ENCODE measurements at regions not wholly inside any gene's neighbourhood (a gene's known extent, or its start where the extent isn't known, plus 50 kb on each side); places are given as distances from the start of the nearest gene placed in this dataset.

DNA sequence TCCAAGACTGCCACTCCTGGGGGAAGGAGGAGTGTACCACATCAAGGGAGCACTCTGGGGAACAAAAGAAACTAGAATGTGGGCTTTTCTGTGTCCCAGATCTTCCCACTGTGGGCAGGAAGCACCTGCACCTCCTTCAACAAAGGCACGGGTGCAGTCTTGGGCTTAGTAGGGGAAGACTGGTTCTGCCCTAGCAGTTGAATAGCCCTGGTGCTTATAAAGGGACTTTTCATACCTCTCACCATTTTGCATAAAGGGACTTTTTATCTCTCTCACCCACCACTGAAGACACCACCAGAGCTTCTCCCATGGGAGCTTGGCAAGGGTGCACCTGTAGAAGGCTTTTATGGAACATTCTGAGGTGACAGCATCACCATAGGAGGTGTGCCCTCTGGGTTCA is 65.8 kb upstream of the MS4A8 start (continued):
- TF ChIP-seq ARNTL (CRISPR knock-in tag; IDR thresholded peaks at IDR 0.05; ENCODE audit: borderline replicate concordance, low read depth), result no peak
- TF ChIP-seq ISL1 (CRISPR knock-in tag; IDR thresholded peaks at IDR 0.05), result no peak
- TF ChIP-seq GLIS3 (CRISPR knock-in tag; IDR thresholded peaks at IDR 0.05), result no peak

DNA sequence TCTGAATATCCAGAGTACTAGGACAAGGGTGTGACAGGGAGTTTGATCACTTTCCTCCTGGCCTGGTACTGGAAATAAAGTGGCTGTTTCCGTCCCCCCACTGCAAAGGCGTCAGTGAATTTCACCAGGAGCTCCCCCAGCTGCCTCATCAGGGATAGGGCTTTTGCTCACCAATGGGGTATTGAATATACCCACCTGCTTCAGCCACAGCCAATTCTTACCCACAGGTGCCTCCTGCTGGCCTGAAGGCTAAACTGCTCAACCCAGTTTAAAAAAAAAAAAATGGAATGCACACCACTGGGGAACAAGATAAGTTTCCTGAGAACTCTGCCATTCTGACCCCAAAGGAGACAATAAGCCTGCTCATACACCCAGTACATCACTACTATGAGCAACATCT is 65.3 kb upstream of the MS4A8 start:
- no peak for ATAC-seq

DNA sequence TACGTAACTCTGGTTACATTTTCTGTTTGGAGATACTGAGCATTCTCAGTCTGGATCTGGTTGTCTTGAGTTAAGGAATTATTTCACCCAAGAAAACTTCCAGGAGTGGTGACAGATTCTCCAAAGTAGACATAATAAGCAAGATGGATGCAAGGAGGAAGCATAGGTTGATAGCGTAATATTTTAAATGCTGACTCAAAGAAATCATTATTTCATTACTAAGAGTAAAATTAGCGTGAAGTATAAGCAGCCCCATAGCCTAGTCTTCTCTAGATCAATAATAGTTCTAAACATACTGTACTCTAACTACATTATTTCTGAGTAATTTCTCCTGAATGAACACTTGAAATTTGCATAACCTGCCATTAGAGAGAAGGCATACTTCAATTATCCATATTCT is 57.5 kb upstream of the MS4A8 start:
- ATAC-seq, result no peak
- no peak for TF ChIP-seq TCF4 (CRISPR knock-in tag; IDR thresholded peaks at IDR 0.05; ENCODE audit: borderline replicate concordance)
- TF ChIP-seq ZNF70 (CRISPR knock-in tag; IDR thresholded peaks at IDR 0.05), result no peak
- TF ChIP-seq, protein P1, sequence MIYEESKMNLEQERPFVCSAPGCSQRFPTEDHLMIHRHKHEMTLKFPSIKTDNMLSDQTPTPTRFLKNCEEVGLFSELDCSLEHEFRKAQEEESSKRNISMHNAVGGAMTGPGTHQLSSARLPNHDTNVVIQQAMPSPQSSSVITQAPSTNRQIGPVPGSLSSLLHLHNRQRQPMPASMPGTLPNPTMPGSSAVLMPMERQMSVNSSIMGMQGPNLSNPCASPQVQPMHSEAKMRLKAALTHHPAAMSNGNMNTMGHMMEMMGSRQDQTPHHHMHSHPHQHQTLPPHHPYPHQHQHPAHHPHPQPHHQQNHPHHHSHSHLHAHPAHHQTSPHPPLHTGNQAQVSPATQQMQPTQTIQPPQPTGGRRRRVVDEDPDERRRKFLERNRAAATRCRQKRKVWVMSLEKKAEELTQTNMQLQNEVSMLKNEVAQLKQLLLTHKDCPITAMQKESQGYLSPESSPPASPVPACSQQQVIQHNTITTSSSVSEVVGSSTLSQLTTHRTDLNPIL (CRISPR knock-in tag; IDR thresholded peaks at IDR 0.05; ENCODE audit: low read depth), result no peak
- TF ChIP-seq GLIS3 (CRISPR knock-in tag; IDR thresholded peaks at IDR 0.05), result no peak
- no peak for TF ChIP-seq ISL1 (CRISPR knock-in tag; IDR thresholded peaks at IDR 0.05)
- TF ChIP-seq CSDC2 (CRISPR knock-in tag; IDR thresholded peaks at IDR 0.05), result no peak
- no peak for TF ChIP-seq ZC3H10 (CRISPR knock-in tag; IDR thresholded peaks at IDR 0.05)
- TF ChIP-seq RARB (CRISPR knock-in tag; IDR thresholded peaks at IDR 0.05), result no peak
- TF ChIP-seq, protein P2, sequence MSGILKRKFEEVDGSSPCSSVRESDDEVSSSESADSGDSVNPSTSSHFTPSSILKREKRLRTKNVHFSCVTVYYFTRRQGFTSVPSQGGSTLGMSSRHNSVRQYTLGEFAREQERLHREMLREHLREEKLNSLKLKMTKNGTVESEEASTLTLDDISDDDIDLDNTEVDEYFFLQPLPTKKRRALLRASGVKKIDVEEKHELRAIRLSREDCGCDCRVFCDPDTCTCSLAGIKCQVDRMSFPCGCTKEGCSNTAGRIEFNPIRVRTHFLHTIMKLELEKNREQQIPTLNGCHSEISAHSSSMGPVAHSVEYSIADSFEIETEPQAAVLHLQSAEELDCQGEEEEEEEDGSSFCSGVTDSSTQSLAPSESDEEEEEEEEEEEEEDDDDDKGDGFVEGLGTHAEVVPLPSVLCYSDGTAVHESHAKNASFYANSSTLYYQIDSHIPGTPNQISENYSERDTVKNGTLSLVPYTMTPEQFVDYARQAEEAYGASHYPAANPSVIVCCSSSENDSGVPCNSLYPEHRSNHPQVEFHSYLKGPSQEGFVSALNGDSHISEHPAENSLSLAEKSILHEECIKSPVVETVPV (CRISPR knock-in tag; IDR thresholded peaks at IDR 0.05), result no peak
- no peak for TF ChIP-seq TOX (CRISPR knock-in tag; IDR thresholded peaks at IDR 0.05; ENCODE audit: borderline replicate concordance)
- no peak for TF ChIP-seq PPARA (CRISPR knock-in tag; IDR thresholded peaks at IDR 0.05; ENCODE audit: borderline replicate concordance)
- TF ChIP-seq BACH2 (CRISPR knock-in tag; IDR thresholded peaks at IDR 0.05; ENCODE audit: borderline replicate concordance), result no peak
- TF ChIP-seq ZFP30 (CRISPR knock-in tag; IDR thresholded peaks at IDR 0.05), result no peak
- TF ChIP-seq, protein P3, sequence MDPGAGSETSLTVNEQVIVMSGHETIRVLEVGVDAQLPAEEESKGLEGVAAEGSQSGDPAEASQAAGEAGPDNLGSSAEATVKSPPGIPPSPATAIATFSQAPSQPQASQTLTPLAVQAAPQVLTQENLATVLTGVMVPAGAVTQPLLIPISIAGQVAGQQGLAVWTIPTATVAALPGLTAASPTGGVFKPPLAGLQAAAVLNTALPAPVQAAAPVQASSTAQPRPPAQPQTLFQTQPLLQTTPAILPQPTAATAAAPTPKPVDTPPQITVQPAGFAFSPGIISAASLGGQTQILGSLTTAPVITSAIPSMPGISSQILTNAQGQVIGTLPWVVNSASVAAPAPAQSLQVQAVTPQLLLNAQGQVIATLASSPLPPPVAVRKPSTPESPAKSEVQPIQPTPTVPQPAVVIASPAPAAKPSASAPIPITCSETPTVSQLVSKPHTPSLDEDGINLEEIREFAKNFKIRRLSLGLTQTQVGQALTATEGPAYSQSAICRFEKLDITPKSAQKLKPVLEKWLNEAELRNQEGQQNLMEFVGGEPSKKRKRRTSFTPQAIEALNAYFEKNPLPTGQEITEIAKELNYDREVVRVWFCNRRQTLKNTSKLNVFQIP (CRISPR knock-in tag; IDR thresholded peaks at IDR 0.05; ENCODE audit: borderline replicate concordance, low read depth), result no peak
- TF ChIP-seq ARNTL (CRISPR knock-in tag; IDR thresholded peaks at IDR 0.05; ENCODE audit: borderline replicate concordance, low read depth), result no peak
- TF ChIP-seq, protein P4, sequence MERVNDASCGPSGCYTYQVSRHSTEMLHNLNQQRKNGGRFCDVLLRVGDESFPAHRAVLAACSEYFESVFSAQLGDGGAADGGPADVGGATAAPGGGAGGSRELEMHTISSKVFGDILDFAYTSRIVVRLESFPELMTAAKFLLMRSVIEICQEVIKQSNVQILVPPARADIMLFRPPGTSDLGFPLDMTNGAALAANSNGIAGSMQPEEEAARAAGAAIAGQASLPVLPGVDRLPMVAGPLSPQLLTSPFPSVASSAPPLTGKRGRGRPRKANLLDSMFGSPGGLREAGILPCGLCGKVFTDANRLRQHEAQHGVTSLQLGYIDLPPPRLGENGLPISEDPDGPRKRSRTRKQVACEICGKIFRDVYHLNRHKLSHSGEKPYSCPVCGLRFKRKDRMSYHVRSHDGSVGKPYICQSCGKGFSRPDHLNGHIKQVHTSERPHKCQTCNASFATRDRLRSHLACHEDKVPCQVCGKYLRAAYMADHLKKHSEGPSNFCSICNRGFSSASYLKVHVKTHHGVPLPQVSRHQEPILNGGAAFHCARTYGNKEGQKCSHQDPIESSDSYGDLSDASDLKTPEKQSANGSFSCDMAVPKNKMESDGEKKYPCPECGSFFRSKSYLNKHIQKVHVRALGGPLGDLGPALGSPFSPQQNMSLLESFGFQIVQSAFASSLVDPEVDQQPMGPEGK (CRISPR knock-in tag; IDR thresholded peaks at IDR 0.05; ENCODE audit: borderline replicate concordance), result no peak
- no peak for TF ChIP-seq OSR1 (CRISPR knock-in tag; IDR thresholded peaks at IDR 0.05)
- no peak for TF ChIP-seq ZNF8 (CRISPR knock-in tag; IDR thresholded peaks at IDR 0.05)
- TF ChIP-seq ESRRG (CRISPR knock-in tag; IDR thresholded peaks at IDR 0.05), result no peak
- TF ChIP-seq ZFP3 (CRISPR knock-in tag; IDR thresholded peaks at IDR 0.05), result no peak

More for the DNA sequence above, 65.3 kb upstream of the MS4A8 start:
- TF ChIP-seq ZNF8 (CRISPR knock-in tag; IDR thresholded peaks at IDR 0.05) (no peak), ZFP3 (CRISPR knock-in tag; IDR thresholded peaks at IDR 0.05) (no peak), ISL1 (CRISPR knock-in tag; IDR thresholded peaks at IDR 0.05) (no peak), TCF4 (CRISPR knock-in tag; IDR thresholded peaks at IDR 0.05; ENCODE audit: borderline replicate concordance) (no peak), BACH2 (CRISPR knock-in tag; IDR thresholded peaks at IDR 0.05; ENCODE audit: borderline replicate concordance) (no peak), GLIS3 (CRISPR knock-in tag; IDR thresholded peaks at IDR 0.05) (no peak), ZC3H10 (CRISPR knock-in tag; IDR thresholded peaks at IDR 0.05) (no peak), ZNF70 (CRISPR knock-in tag; IDR thresholded peaks at IDR 0.05) (no peak), CSDC2 (CRISPR knock-in tag; IDR thresholded peaks at IDR 0.05) (no peak), ESRRG (CRISPR knock-in tag; IDR thresholded peaks at IDR 0.05) (no peak)
- TF ChIP-seq, protein P4 (CRISPR knock-in tag; IDR thresholded peaks at IDR 0.05; ENCODE audit: borderline replicate concordance), result no peak
- TF ChIP-seq, protein P1 (CRISPR knock-in tag; IDR thresholded peaks at IDR 0.05; ENCODE audit: low read depth), result no peak
- TF ChIP-seq, protein P3 (CRISPR knock-in tag; IDR thresholded peaks at IDR 0.05; ENCODE audit: borderline replicate concordance, low read depth), result no peak

All from SK-N-SH treated with all-trans-retinoic acid at 6 μM for 48 hours (cell line).